Heart left ventricle (tissue), 13 donors: ENCODE measurements at regions not wholly inside any gene's neighbourhood (a gene's known extent, or its start where the extent isn't known, plus 50 kb on each side); places are given as distances from the start of the nearest gene placed in this dataset.

ENCODE experiments used
- POLR2A ChIP-seq, 2 donors: fragments of 450-650 bp; IDR thresholded peaks; one replicate each; pipeline ENCODE4 v1.6.1; 2017; ENCODE audit warnings: antibody characterized with exemption in 2 of 2, mild to moderate bottlenecking in 2 of 2, moderate library complexity in 2 of 2
- TF ChIP-seq, protein P1 (sequence below), 12 donors: fragments of 200-600 bp; sonication (generic) in 4 of 12; IDR thresholded peaks; one replicate each; pipeline versions ENCODE4 v1.5.0 to v1.8.0; 2018 to 2022; ENCODE audit warnings: antibody characterized with exemption in 12 of 12, mild to moderate bottlenecking in 5 of 12
- donor health status: ischemic (EF 13 %, LVEDD 7.1; RV severe dilation, severe dysfunction).
- donor health status: DM: no; HTN: yes; CAD: no.
- donor health status: DM: no; HTN: no; CAD: no.
- donor health status: ischemic (EF 25% LVEDD 6.9; RV normal size, moderate dysfunction).
- donor health status: ischemic (EF 25% LVEDD 5.7; RV mildly dilated, moderate dysfunction).
- donor health status: ischemic (EF 35%, LVEDD 5.7; RV mildly dilated, moderate dysfunction).
- donor health status: nonischemic (EF 11% LVEDD 7.7; RV severe dilation, severe dysfunction).
- donor health status: DM: yes; HTN: yes; CAD: no.
- donor health status: PGD.
- donor health status: ischemic (EF 29% LVEDD 5.4; RV normal size, mild dysfunction).
- donor health status: nonischemic (EF 23%, LVEDD 6.1; RV moderate dilation, normal function).

DNA sequence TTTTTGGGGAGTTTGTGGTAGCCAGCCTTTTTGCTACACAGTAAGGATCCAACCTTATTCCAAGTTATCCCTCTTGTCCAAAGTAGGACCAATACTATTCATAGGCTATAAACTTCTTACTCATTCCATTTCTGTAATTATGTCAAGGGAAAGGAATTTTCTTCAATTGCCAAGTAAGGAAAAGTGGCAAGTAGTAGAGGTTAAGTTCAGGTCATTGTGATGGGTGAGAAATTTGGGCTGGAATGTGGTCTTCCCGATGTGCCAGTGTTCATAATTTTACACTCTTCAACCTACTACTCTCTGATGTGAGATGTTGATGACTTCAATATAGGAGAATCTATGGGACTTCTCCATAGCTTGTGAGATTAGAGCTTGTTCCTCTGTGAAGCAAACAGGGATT, 648.8 kb downstream of the METTL15 start:
- TF ChIP-seq POLR2A (IDR thresholded peaks at IDR 0.05) = no peak
- TF ChIP-seq, protein P1, sequence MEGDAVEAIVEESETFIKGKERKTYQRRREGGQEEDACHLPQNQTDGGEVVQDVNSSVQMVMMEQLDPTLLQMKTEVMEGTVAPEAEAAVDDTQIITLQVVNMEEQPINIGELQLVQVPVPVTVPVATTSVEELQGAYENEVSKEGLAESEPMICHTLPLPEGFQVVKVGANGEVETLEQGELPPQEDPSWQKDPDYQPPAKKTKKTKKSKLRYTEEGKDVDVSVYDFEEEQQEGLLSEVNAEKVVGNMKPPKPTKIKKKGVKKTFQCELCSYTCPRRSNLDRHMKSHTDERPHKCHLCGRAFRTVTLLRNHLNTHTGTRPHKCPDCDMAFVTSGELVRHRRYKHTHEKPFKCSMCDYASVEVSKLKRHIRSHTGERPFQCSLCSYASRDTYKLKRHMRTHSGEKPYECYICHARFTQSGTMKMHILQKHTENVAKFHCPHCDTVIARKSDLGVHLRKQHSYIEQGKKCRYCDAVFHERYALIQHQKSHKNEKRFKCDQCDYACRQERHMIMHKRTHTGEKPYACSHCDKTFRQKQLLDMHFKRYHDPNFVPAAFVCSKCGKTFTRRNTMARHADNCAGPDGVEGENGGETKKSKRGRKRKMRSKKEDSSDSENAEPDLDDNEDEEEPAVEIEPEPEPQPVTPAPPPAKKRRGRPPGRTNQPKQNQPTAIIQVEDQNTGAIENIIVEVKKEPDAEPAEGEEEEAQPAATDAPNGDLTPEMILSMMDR (IDR thresholded peaks at IDR 0.05) = no peak
